GM13976 (cell line): ENCODE measurements at regions not wholly inside any gene's neighbourhood (a gene's known extent, or its start where the extent isn't known, plus 50 kb on each side); places are given as distances from the start of the nearest gene placed in this dataset.

Experiments
- DNase-seq: peaks from one replicate; pipeline ENCODE4 v3.0.0; 2012; ENCODE audit warnings: low spot score
- in situ Hi-C: fragments of 300-500 bp; cut with MboI; formaldehyde crosslinking; loops from one replicate; pipeline ENCODE4 v1.12.0; 2022; ENCODE audit warnings: low sequenced_read_pairs, mixed read lengths, inconsistent platforms; ENCODE audit not compliant: unreplicated experiment
- TF ChIP-seq, protein P1 (sequence below): IDR thresholded peaks from 2 replicates; pipeline ENCODE4 v1.5.1; 2012; ENCODE audit warnings: borderline replicate concordance, mild to moderate bottlenecking; ENCODE audit not compliant: insufficient read depth; ENCODE audit errors: extremely low read depth, missing control alignments, control extremely low read depth

DNA sequence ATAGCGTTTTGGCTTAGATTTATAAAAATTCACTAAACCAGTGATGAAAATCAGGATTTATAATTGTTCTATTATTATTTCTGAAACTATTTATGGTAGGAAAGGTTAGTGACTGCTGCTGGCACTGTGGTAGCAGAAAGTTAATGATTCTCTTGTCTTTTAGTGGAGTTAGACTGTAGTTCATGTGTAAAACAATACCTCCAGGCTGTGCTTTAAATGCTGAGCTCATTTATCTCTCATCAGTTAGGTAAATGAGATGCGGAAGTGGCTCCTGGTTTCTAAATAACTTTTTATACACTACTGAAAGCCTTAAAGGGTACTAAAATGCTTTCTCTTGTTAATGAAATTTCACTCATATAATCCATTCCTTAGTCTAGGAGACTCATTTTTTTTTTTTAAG lies 326.8 kb upstream of the POT1 start:
- in situ Hi-C loops = no loop called here
- DNase-seq = no peak
- TF ChIP-seq, protein P1, sequence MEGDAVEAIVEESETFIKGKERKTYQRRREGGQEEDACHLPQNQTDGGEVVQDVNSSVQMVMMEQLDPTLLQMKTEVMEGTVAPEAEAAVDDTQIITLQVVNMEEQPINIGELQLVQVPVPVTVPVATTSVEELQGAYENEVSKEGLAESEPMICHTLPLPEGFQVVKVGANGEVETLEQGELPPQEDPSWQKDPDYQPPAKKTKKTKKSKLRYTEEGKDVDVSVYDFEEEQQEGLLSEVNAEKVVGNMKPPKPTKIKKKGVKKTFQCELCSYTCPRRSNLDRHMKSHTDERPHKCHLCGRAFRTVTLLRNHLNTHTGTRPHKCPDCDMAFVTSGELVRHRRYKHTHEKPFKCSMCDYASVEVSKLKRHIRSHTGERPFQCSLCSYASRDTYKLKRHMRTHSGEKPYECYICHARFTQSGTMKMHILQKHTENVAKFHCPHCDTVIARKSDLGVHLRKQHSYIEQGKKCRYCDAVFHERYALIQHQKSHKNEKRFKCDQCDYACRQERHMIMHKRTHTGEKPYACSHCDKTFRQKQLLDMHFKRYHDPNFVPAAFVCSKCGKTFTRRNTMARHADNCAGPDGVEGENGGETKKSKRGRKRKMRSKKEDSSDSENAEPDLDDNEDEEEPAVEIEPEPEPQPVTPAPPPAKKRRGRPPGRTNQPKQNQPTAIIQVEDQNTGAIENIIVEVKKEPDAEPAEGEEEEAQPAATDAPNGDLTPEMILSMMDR = no peak

DNA sequence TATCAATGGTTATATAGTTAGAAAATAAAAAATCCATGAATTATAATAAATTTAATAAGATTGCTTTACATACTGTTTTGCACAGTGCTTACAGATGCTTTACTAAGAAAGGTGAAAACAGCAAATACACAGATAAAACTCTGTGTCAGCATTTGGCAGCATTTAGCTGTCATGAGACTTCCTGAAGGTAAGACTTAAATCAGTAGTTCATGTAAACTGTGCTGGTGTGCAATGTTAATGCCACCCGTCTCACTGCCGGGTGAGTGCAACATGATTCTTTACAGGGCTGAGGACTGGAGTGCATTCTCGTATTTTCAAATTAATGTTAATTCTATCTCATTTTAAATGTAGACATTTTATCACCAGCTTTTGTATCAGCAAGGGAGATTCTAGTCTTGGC lies 326.2 kb upstream of the POT1 start:
- in situ Hi-C loops = no loop called here
- TF ChIP-seq, protein P1 = no peak
- no peak for DNase-seq

DNA sequence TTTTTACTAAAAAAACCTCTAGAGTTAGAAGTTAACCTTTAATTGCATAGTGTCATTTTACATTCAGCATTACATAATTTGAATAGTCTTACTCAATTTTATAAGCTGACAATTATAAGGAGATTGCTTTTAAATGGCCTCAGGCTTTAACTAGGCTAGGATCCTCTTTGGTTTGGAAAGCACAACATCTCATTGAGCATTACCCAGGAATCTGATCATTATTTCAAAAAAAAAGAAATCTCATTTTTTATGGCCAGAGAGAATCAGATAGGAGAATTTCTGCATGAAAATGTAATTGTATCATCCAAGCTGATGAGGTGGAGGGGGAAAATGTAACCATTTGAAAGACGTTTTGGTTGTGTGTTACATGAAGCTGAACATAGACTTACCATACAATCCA lies 324.9 kb upstream of the POT1 start:
- in situ Hi-C loops = no loop called here
- no peak for DNase-seq
- TF ChIP-seq, protein P1 = no peak

DNA sequence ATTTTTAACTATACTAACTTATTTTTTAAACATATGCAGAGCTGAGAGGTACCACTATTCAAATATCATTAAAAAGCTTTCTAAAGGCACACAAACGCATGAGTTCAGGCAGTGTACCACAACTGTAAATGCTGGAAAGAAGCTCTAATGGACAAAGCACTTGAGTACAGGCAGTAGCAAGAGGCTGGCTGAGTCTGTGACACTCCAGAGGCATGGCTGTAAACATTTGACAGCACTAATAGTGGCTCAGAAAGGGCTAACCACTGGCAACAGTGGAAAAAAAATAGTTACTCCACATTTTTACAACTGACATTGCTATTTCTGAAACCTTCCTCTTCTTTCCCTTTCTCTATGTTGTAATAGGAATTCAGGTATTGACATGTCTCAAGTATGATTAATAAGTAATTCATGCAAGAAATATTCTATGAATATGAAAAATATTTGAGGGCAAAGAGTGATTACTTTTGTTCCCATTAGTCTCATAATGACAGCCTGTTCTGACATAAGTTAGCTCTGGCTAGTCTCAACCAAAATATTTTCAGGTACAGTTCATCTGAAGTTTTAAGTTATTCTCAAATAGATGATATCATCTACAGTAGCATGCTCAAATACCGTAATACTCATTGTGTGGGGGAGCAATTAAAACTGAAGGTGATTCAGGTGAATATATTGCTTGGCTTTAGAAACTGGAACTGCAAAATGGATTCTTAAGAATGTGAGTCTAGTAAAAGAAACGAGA lies 324.0 kb upstream of the POT1 start:
- no peak for DNase-seq
- TF ChIP-seq, protein P1 = no peak
- in situ Hi-C loops = no loop called here

DNA sequence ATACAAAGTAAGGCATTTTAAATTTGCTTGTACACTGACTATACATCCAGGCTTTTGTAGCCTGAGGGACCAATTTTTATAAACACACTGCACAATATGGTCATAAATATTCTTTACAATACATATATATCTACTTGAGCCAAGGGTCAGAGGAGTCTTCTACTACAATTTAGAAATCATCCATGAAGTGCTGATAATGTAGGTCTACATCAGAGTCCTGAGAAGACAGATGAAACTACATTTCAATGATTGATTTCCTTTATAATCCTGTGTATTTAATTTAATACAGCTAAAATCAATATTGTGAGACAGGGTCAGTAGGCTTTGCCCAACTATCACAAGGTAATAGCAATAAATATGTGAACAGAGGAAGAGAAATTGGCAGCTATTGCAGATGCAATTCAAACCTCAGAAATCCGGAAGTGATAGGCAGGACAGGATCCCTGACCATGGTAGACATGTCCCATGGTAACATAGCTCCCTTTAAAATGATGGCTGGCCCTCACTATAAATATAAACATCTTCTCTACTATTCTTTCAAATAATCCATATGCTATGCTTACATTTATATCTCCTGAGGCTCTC lies 318.0 kb upstream of the POT1 start:
- in situ Hi-C loops = no loop called here
- TF ChIP-seq, protein P1 = no peak
- DNase-seq = no peak

DNA sequence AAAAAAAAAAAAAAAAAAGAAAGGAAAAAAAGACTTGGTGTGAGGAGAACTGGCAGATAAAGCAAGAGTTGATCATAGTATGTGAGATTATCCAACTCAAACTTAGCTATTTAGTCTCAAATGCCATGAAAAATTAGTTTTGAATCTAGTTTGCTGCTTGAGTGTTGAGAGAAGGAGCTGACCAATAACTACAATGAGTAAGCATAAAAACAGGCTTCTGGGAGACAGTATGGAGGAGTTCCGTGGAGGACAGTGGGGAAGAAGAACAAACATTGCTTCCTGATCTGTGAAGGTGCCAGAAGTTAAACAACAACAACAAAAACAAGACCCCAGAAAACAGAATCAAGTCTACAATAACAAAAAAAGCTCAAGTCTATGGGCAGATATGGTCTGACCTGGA lies 317.1 kb upstream of the POT1 start:
- in situ Hi-C loops = no loop called here
- no peak for DNase-seq
- TF ChIP-seq, protein P1 = no peak
